ENCODE measurements at regions not wholly inside any gene's neighbourhood (a gene's known extent, or its start where the extent isn't known, plus 50 kb on each side); places are given as distances from the start of the nearest gene placed in this dataset.

- TF ChIP-seq POLR2A (IDR thresholded peaks at IDR 0.05) (no peak), CTCF (IDR thresholded peaks at IDR 0.05) (no peak)
Measured at GRCh38 chr21:19475525-19475924, 1071.9 kb upstream of the TMPRSS15 start.

Data from heart left ventricle (tissue), 13 donors.